ENCODE measurements at regions not wholly inside any gene's neighbourhood (a gene's known extent, or its start where the extent isn't known, plus 50 kb on each side); places are given as distances from the start of the nearest gene placed in this dataset.

GRCh38 chr14:38310420-38310995, 54.6 kb upstream of the CLEC14A start:
- no peaks in the 10 kb centered on the region for H3K9me1 ChIP-seq (ENCODE audit: insufficient read depth, low read length)
- no peaks in the 10 kb centered on the region for H3K4me1 ChIP-seq (ENCODE audit: control insufficient read depth, insufficient read depth, low read length)
- CTCF ChIA-PET = interaction anchor here (0.6 kb wide), 1 partner anchor 324 kb away, joined by 4 read pairs; no protein-coding TSS in a partner anchor
- H4K8ac ChIP-seq (ENCODE audit: low read depth in 2 of 2, low read length in 2 of 2) = no peak overlapping the region
- no peak for ATAC-seq (ENCODE audit: low read depth)
- no peak overlapping the region for H3K56ac ChIP-seq (ENCODE audit: extremely low read depth, insufficient read depth, low read length)
- H3K23ac ChIP-seq (ENCODE audit: low read depth, low read length) = no peak overlapping the region
- no peak overlapping the region for H3K4ac ChIP-seq (ENCODE audit: low read depth, low read length)
- H2BK15ac ChIP-seq (ENCODE audit: low read depth, low read length) = no peak overlapping the region
- intact Hi-C loops (cut with micrococcal nuclease) (no loop called here), dilution Hi-C loops (cut with HindIII; ENCODE audit: low sequenced_read_pairs, unreplicated experiment) (no loop called here), in situ Hi-C loops (cut with MboI; ENCODE audit: low sequenced_read_pairs) (no loop called here)
- H3K9me3 ChIP-seq (ENCODE audit: control insufficient read depth, insufficient read depth, low read length) = peaks cover 1% of the 10 kb centered on the region; the same call in 1 of the 2 replicates
- H3K36me3 ChIP-seq (ENCODE audit: control insufficient read depth, insufficient read depth, low read length) = no peaks in the 10 kb centered on the region
- TF ChIP-seq BHLHE40 (IDR thresholded peaks at IDR 0.05; ENCODE audit: low read depth, low read length) (no peak), FOS (IDR thresholded peaks at IDR 0.05; ENCODE audit: low read depth, low read length) (no peak), NFE2L2 (IDR thresholded peaks at IDR 0.05; ENCODE audit: low read depth, low read length) (no peak), CHD1 (IDR thresholded peaks at IDR 0.05; ENCODE audit: low read depth, low read length) (no peak), CTCF (conservative IDR thresholded peaks at IDR 0.05; ENCODE audit: low read depth, low read length) (no peak), ELK1 (IDR thresholded peaks at IDR 0.05; ENCODE audit: borderline replicate concordance, low read depth, low read length) (no peak), USF2 (IDR thresholded peaks at IDR 0.05; ENCODE audit: low read depth, low read length) (no peak), RAD21 (IDR thresholded peaks at IDR 0.05; ENCODE audit: low read length) (no peak), POLR2A (IDR thresholded peaks at IDR 0.05; ENCODE audit: low read depth, low read length) (no peak), MAFK (IDR thresholded peaks at IDR 0.05; ENCODE audit: low read depth, low read length) (no peak), RCOR1 (IDR thresholded peaks at IDR 0.05; ENCODE audit: insufficient replicate concordance, low read length) (no peak), RFX5 (IDR thresholded peaks at IDR 0.05; ENCODE audit: low read depth, low read length) (no peak), CEBPB (IDR thresholded peaks at IDR 0.05; ENCODE audit: low read depth, low read length) (no peak), SMC3 (IDR thresholded peaks at IDR 0.05; ENCODE audit: low read depth, low read length) (no peak), MXI1 (IDR thresholded peaks at IDR 0.05; ENCODE audit: borderline replicate concordance, low read depth, low read length) (no peak)
- H3K4me2 ChIP-seq (ENCODE audit: low read depth, low read length) = no peak overlapping the region
- H3K27ac ChIP-seq (ENCODE audit: insufficient read depth, low read length) = no peak overlapping the region
- H2AK5ac ChIP-seq (ENCODE audit: low read depth, low read length) = no peak overlapping the region
- no TSS peak for BruUV-seq (replicated peaks)
- POLR2A ChIA-PET (ENCODE audit: unreplicated experiment) = no interaction called here
- H2BK5ac ChIP-seq (ENCODE audit: low read depth, low read length, poor library complexity, severe bottlenecking) = no peak overlapping the region
- no peak overlapping the region for H4K91ac ChIP-seq (ENCODE audit: insufficient read depth, low read depth, low read length)
- no peaks in the 10 kb centered on the region for H3K27me3 ChIP-seq (ENCODE audit: control insufficient read depth, insufficient read depth, low read length)
- H3K14ac ChIP-seq (replicated peaks; ENCODE audit: low read depth, low read length) = no peak overlapping the region
- no peak overlapping the region for H2AK9ac ChIP-seq (replicated peaks; ENCODE audit: low read depth, low read length, poor library complexity)
- no peak overlapping the region for H3K4me3 ChIP-seq (ENCODE audit: insufficient read depth, low read depth, low read length)
- H3K79me1 ChIP-seq (ENCODE audit: low read depth in 1 of 2, low read length in 2 of 2) = no peaks in the 10 kb centered on the region
- no peak overlapping the region for H4K5ac ChIP-seq (ENCODE audit: low read depth, low read length)
- no peaks in the 10 kb centered on the region for H4K20me1 ChIP-seq (ENCODE audit: insufficient read depth, low read length)
- H3K9ac ChIP-seq (ENCODE audit: low read depth, low read length) = no peak overlapping the region
- H2BK120ac ChIP-seq (ENCODE audit: low read depth, low read length) = no peak overlapping the region
- no peak overlapping the region for H3K18ac ChIP-seq (ENCODE audit: low read depth, low read length)
- H2BK20ac ChIP-seq (ENCODE audit: low read depth, low read length) = no peak overlapping the region
- DNase-seq = no peak
- no CpG with 5 or more reads among the region's 3 CpGs for WGBS, 2 experiments (ENCODE audit: extremely low coverage in 2 of 2, insufficient read length in 1 of 2)
- no peak overlapping the region for H2AFZ ChIP-seq (replicated peaks; ENCODE audit: low read length, poor library complexity)
